ENCODE measurements at regions not wholly inside any gene's neighbourhood (a gene's known extent, or its start where the extent isn't known, plus 50 kb on each side); places are given as distances from the start of the nearest gene placed in this dataset.

DNA sequence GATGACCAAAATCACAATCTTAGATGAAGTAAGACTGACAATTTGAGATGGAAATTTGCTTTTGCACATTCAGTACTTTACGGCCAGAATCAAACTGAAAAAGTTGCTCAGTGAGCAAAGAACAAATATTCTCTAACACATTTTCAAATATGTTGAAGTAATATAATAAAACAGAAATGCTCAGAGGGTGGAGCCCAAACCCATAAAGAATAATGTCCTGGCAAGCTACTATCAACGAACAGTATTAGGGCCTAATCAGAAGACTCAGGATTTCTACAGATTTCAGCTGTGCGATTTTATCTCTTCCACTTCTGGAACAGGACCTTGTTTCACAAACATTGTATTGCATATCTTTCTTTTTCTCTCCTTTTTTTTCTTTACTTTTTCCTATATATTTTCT lies 505.0 kb downstream of the TECRL start:
- no peak overlapping the region for H3K4me3 ChIP-seq (ENCODE audit: low read depth, low read length)
- DNase-seq (ENCODE audit: low read depth) = no peak
- no peak for TF ChIP-seq CTCF (IDR thresholded peaks at IDR 0.05; ENCODE audit: insufficient read depth, low read depth, low read length, missing control alignments)

DNA sequence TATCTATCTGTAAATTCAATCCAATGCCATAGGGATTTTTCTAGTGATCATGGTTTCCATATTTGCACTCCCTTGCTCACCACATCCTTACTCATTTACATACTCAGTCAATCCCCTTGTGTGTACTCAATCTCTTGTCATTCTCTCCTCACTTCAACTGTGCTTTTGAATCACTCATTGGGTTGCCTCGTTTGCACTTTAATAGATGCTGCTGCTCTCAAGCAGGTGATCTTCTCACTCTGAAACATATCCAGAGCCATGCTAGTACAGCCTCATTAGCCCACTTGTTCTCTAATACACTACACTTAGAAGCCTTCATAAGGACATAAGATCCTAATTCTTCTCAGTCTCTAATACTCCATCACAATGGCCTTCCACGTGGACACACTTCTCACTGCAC lies 507.9 kb downstream of the TECRL start:
- no peak for DNase-seq (ENCODE audit: low read depth)
- no peak for TF ChIP-seq CTCF (IDR thresholded peaks at IDR 0.05; ENCODE audit: insufficient read depth, low read depth, low read length, missing control alignments)
- H3K4me3 ChIP-seq (ENCODE audit: low read depth, low read length) = no peak overlapping the region

- no peak overlapping the region for H3K4me3 ChIP-seq (ENCODE audit: low read depth, low read length)
- TF ChIP-seq CTCF (IDR thresholded peaks at IDR 0.05; ENCODE audit: insufficient read depth, low read depth, low read length, missing control alignments) = no peak
- no peak for DNase-seq (ENCODE audit: low read depth)
These were observed 510.3 kb downstream of the TECRL start for GRCh38 chr4:63898961-63899360.

DNA sequence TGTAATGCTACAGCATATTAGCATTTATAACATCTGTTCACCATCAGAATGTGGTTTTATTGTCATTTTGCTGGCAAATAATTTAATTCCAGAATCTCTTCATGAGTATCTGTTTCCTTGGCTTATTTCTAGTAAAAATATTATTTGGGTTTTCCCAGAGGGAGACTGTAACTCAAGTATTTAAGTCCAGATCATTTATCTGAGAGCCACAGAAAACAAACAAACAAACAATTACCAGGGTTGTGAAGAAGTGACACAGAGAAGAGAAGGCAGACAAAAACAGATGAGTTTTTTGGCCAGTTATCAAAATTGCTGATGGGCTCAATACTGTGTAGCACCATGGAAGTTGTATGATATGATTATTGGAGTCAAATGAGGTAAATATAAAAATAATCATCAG lies 515.1 kb downstream of the TECRL start:
- DNase-seq (ENCODE audit: low read depth) = no peak
- TF ChIP-seq CTCF (IDR thresholded peaks at IDR 0.05; ENCODE audit: insufficient read depth, low read depth, low read length, missing control alignments) = no peak
- H3K4me3 ChIP-seq (ENCODE audit: low read depth, low read length) = no peak overlapping the region

DNA sequence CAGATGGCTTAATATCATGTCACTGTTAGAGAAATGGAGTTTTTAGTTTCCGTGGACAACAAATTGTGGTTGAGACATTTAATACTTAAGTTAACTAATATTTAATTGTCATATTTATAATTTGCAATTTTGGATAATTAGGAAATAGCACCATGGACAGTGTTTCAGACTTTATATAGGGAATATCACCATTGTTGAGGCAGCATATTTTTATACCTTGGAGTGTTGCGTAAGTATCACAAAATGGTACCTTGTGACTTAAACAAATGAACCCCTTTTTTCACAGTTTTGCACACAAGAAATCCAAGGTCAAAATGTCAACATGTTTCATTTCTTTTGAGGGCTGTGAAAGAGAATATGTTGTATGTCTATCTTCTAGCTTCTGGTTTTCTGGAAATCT lies 539.9 kb downstream of the TECRL start:
- H3K4me3 ChIP-seq (ENCODE audit: low read depth, low read length) = no peak overlapping the region
- no peak for DNase-seq (ENCODE audit: low read depth)
- TF ChIP-seq CTCF (IDR thresholded peaks at IDR 0.05; ENCODE audit: insufficient read depth, low read depth, low read length, missing control alignments) = no peak

DNA sequence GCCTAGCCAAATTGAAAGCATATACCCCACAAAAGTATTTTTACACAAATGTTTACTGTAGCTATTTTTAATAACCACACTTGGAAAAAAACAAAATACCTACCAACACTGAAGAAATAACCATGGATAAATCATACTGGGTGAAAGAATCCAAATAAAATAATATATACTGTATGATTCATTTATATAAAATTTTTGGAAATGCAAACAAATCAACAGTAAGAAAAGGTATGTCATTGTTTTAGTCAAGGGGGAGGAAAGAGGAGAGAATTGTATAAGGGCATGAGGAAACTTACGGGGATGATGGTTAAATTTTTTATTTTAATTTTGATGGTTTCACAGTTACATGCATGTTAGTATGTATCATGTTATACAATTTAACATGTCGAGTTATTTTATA lies 557.8 kb downstream of the TECRL start:
- no peak for DNase-seq (ENCODE audit: low read depth)
- no peak for TF ChIP-seq CTCF (IDR thresholded peaks at IDR 0.05; ENCODE audit: insufficient read depth, low read depth, low read length, missing control alignments)
- no peak overlapping the region for H3K4me3 ChIP-seq (ENCODE audit: low read depth, low read length)

GRCh38 chr4:63841266-63841665 lies 568.0 kb downstream of the TECRL start:
- DNase-seq (ENCODE audit: low read depth) = no peak
- TF ChIP-seq CTCF (IDR thresholded peaks at IDR 0.05; ENCODE audit: insufficient read depth, low read depth, low read length, missing control alignments) = no peak
- no peak overlapping the region for H3K4me3 ChIP-seq (ENCODE audit: low read depth, low read length)
